SHP77 (cell line): ENCODE measurements at regions not wholly inside any gene's neighbourhood (a gene's known extent, or its start where the extent isn't known, plus 50 kb on each side); places are given as distances from the start of the nearest gene placed in this dataset.
"Not testable (repeated sequence)": the region's sequence is repeated elsewhere in the genome, so short reads cannot be mapped to it uniquely, and the experiment has no call there.

ENCODE experiments used
- DNase-seq, 2 experiments: peaks; one replicate each; lab custom pipeline; 2025; lab: John Stamatoyannopoulos, UW

DNA sequence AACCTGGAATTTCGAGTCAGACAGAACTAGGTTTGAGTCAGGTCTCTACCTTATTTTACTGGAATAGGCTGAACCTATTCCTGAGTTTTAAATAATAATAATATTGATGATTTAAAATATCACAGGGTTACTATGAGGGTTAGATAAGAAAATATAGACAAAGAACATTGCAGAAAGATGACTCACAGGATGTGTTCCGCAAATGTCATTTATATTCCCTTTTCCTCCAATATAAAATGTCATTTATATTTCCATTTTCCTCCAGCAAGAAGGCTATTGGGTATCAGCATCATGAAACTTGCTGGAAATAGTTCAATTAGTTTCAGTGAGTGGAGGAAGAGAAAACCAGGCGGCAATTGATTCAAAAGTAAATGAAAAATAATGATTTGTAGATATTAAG is 163.9 kb upstream of the RASSF8 start:
- no peak for DNase-seq

DNA sequence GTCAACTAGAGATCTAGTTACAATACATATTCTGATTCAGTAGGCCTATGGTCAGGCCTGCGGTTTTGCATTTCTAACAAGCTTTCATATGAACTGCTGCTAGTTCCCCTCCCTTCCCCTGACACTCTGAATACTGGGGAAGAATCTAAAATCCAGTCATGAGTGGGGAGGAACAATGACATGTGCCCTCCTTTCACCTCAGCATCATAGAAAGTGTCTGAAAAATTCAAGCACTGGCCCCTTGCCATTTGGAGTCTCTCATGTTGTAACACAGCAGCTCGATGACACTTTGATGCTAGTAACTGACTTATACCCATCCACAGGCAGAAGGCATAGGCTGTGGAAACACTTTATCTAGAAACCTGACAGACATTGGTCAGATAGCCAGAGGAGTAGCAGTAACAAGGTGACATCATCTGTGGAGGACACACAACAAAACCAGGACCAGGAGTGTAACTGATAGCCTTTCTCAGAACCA is 161.9 kb upstream of the RASSF8 start:
- DNase-seq = no peak

DNA sequence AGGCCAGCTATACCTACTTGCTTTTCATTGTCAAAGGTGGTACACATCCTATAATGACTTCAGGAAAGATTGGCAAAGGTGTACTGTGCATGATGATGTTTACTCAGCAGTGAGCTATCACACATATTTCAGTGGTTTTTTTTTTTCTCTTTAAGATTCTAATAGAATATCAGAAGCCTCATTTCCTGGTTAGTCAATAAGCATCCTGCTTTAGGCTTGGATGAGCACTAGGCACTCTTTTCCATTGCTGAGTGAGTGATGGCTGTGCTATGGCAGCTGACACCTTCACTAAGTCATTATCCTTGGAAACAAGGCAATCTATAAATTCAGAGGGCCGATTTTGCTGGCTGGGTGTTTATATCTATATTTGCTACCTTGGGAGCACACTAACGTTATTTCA is 161.1 kb upstream of the RASSF8 start:
- DNase-seq = no peak

DNA sequence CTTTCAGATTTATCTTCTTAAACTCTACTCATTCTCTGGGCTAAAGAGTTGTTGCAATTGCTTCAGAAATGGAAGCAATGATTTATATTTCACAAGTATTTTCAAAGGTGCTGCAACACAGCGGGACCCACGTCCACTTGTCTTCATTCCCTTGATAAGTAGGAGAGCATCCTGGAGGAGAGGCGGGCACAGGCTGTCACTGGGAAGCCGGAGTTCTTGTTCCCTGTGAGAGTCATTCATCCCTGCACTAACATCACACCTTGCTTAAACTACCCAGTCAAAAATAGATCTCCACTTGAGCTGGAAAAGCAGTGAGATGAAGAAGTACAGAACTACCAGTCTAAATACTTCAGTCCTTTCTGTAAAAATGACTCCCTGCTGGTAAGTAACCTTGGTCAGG is 160.5 kb upstream of the RASSF8 start:
- DNase-seq = no peak

DNA sequence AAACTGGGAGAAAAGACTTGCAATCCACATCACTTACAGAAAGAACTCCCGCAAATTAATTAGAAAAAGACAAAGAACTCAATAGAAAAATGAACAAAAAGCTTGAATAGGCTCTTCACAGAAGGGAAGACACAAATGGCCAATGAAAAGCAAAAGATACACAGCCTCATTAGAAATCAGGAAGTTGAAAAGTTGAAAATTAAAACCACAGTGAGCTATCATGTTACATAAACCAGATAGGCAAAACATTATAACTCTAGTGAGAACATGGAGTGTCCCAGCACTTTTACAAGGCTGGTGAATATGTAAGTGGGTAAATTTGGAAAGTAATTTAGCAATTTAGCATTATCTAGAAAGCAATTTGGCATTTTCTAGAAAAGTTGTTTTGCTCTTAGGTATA is 158.4 kb upstream of the RASSF8 start:
- no peak for DNase-seq

DNA sequence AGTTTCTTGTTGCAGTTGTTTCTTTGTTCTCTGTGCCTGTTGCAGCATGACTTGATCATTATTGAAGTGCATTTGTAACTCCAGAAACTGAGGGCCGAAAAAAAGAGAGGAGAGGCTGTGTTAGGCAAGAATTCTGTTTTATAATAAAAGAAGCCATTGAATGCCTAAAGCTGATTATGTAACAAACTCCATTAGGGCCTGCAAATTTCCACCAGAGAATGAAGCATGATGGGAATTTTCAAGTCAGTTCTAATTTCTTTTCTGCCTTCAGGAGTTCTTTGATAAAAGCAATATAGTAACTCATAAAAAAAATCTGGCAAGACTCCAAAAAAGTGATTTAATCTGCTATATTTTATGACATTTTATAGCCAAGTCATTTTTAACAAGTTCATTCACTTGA is 156.7 kb upstream of the RASSF8 start:
- no peak for DNase-seq

DNA sequence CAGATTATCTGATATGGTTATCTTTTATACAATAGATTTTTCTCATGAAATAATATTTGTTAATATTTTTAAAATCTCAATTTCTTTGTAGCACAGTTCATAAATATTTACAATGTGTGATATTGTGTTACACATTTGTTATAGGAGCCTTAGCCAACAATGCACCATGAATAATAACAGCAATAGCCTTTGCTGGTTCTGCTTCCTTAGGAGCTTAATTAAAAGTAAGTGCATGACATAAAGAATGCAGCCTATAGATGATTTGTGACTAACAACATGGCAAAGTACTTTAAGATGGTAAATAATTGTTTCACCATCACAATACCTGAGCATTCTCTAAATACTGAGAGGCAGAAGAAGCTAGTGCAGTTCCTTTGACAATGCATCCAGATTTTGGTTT is 156.3 kb upstream of the RASSF8 start:
- no peak for DNase-seq

DNA sequence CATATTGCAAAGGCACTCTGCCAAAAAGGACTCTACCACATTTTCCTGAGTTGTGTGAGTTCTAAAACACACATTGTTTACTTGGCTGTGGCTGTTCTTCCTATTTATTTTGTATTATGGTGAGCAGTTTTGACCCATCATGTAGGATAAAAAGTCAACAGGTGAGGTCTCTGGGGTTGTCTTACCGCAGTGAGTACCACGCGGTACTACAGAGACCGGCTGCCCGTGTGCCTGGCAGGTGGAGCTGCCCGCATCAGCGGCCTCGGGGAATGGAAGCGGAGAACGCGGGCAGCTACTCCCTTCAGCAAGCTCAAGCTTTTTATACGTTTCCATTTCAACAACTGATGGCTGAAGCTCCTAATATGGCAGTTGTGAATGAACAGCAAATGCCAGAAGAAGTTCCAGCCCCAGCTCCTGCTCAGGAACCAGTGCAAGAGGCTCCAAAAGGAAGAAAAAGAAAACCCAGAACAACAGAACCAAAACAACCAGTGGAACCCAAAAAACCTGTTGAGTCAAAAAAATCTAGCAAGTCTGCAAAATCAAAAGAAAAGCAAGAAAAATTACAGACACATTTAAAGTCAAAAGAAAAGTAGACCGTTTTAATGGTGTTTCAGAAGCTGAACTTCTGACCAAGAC is 155.3 kb upstream of the RASSF8 start:
- DNase-seq = not testable (repeated sequence)

DNA sequence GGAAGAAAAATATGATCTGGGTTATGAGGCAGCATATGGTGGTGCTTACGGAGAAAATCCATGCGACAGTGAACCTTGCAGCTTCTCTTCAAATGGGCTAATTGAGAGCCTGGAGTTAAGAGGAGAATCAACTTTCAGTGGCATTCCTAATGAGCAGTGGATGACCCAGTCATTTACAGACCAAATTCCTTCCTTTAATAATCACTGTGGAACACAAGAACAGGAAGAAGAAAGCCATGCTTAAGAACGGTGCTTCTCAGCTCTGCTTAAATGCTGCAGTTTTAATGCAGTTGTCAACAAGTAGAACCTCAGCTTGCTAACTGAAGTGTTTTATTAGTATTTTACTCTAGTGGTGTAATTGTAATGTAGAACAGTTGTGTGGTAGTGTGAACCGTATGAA is 154.2 kb upstream of the RASSF8 start:
- DNase-seq = not testable (repeated sequence)

DNA sequence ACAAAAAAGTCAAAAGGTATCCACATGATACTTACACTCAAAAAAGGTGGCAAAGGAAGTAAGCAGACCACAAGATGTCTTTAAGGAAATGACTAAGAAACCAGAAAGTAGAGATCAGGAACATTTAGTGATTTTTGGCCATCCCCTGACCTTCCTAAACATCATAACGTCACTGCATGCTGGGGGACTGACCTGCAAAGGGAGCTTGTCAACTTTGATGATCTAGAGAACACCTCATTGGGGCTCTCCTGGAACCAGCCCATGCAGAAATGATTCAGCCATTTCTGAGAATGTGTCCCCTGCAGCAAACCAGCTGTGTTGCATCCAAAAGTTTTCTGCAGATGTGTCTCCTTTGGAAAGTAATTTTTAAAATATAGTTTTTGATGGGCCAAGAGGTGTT is 152.2 kb upstream of the RASSF8 start:
- DNase-seq = no peak

DNA sequence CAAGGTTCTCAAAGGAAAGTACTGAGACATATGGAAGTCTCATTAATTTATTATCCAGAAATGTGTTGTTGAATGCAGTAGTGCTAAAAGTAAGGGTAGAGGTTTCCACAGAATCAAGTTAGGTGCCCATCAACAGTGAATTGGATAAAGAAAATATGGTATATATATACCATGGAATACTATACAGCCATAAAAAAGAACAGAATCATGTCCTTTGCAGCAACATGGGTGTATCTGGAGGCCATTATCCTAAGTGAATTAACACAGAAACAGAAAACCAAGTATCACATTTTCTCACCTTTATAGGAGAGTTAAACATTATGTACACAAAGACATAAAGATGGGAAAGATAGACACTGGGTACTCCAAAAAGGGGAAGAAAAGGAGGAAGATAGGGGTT is 149.9 kb upstream of the RASSF8 start:
- DNase-seq = no peak

DNA sequence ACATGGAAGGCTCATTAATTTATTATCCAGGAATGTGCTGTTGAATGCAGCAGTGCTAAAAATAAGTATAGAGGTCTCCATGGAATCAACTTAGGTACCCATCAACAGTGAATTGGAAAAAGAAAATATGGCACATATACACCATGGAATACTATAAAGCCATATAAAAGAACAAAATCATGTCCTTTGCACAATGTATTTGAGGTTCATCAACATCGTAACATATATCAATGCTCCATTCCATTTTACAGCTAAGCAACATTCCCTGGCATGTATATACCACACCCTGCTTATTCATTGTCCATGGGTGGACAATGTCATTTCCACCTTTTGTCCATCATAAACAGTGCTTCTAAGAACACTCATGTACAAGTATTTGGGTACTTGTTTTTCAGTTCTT is 147.8 kb upstream of the RASSF8 start:
- no peak for DNase-seq

DNA sequence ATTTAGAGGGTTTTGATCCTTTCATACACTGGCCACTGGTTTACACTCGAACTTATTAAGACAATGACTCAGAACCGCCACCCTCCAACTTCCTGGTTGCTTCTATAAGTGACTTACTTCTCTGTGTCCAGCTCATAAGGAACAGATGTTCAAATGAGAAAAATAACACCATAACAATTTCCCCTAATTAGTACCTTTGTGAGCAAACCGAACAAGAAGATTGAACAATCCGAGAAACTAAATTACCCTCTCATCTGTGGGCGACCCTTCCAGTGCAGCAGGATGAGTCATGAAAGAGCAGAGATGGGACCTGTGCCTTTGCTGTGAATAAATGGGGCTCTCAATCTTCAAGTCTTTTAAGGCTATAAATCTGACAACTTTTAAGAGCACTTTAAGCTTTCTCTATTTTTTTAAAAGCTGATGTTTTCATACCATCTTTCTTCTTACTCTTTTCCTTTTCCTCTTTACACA is 146.8 kb upstream of the RASSF8 start:
- no peak for DNase-seq

DNA sequence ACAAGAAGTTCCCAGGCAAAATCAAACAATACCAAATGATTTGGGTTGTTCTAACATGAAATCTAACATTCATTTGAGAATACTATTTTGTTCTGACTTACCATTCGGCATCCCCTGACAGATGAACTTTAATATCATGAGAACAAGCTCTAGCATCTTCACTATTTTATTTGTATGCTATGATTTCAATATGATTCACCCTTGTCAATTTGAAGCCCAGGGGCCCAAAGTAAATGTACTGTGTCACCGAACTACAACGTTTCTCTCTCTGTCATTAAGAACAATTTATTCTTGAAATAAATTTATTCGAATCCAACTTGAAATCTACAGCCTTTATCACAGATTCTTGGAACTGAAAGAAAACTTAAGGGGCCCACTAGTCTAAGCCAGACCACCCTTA is 146.2 kb upstream of the RASSF8 start:
- no peak for DNase-seq

DNA sequence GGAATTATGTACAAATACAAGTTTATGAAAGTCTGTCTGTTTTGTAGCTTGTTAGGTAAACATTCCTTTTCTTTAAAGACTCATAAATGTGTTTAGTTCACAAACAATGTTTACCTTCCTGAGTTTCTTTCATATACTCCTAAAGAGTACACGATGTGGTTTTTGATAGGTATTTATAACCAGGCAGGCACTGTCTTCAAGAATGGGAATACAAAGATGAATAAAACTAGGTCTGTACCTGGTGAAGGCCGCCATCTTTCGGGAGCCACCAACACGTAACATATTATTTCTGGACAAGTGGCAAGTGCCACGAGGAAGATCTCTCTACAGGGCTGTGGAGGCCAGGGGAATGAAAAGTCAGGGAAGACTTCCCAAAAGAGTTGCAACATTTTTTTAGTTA is 144.6 kb upstream of the RASSF8 start:
- DNase-seq = no peak

DNA sequence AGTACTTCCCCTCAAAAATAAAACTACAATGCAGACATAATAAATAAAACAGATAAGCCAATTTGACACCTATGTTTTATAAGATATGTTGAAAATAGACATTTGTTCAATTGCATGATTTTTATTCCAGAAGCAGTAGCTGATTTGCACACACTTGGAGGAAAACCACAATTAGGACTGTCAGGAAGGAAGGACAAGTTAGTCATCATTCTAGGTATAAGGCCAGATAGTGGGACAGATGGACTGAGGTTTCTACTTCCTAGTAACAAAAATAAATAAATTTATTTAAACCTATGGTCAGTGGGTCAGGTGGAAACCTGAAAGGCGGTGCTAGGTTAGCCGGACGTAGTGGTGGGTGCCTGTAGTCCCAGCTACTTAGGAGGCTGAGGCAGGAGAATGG is 141.8 kb upstream of the RASSF8 start:
- no peak for DNase-seq

DNA sequence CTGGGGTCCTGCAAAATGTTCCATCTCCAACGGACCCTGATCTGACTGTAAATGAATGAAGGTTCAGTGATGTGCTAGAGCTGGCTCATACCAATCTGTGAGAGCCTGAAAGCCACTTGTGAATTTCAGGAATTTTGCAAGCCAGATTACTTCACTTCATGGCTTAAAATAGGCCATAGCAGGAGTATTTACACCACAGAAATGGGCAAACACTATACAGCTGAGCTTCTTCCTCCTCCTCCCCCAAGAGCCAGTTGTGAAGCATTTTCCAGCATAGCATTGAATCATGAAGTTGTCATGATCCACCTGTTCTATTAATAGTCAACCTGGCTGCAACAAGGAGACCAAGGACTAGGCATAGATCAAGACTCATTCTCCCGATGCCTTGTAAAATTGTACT is 141.3 kb upstream of the RASSF8 start:
- DNase-seq = no peak

DNA sequence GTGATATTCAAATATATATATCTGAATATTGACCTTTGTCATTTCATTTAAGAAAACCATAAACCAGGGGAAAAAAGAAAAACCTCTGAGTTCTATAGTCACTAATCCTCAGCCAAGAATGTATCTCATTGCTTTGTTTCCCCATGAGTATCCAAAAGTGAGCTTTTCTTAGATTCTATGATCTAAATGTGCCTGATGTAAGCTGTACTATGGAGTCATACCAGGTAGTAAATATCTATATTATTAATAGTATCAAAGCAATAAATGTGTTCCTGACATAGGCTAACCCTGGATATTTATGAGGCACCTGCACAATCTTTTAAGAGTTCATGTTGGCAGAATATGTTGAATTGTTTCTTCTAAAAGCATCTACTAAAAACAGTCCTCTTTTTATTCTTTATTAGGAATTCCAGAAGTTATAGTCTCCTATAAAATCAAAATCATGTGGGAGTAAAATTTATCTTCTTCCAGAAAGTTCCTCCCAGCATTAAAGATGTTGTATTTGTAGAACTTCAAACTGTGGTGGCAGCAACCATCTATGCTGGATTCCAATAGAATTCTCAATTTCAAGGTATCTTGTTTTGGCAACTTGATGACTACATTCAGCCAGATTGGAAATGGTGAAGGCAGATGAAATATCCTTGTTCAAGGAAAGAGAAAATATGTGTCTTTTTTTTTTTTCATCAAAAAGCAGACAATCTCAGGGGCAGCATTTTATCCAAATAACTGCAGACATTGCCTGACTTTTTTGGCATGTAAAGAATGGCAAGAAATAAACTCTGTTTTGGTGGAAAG is 139.7 kb upstream of the RASSF8 start:
- DNase-seq = no peak

DNA sequence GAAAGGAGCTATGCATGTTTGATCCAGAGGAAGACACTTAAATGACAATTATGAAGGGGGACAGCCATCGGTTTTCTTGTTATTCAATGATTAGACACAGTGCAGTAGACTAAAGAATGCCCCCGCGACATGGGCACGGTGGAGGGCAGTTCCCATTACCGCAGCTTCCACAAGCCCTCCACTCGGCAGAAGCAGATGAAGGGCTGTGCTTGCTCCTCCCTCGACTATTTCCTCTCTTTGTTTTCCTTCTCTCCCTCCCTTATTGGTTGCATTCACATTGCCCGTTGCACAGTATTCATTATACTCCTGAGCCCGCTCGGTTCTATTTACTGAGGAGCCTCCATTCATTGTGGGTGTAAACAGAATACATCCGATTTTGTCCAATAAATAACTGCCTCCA is 138.8 kb upstream of the RASSF8 start:
- no peak for DNase-seq

DNA sequence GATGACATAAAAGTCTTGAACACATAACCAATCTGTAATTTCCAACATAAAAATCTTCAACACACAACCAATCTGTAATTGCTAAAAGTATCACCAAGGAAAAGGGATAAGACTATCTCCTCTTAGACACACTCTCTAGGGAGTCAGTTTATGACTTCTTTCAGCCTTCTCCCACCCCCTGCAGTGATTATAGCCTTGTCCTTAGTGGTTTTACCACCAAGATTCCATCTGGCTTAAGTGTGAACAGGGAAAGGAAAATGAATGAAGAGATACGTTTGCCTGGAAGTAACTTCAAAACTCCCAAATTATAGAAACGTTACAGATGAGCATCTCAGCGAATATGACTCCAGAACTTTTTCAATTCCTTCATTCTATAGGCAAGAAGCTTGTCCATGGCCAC is 136.2 kb upstream of the RASSF8 start:
- no peak for DNase-seq

DNA sequence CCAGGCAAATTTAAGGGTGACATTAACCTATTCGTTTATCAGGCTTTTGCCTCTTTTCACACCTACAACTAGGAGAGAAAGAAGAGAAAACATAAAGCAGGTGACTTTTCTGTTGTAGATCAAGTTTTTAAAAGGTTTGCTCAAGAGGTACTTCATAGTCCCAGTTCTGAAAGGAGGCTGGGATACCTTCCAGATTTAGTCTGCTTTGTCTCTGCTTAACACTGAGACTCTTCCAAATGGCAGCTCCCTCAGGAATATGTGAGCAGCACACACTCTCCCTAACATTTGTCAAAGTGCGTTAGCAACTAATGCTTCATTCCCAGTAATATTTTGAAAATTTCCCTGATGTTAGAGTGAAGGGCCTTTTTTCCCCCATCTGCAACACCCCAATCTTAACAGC is 133.7 kb upstream of the RASSF8 start:
- DNase-seq = no peak

DNA sequence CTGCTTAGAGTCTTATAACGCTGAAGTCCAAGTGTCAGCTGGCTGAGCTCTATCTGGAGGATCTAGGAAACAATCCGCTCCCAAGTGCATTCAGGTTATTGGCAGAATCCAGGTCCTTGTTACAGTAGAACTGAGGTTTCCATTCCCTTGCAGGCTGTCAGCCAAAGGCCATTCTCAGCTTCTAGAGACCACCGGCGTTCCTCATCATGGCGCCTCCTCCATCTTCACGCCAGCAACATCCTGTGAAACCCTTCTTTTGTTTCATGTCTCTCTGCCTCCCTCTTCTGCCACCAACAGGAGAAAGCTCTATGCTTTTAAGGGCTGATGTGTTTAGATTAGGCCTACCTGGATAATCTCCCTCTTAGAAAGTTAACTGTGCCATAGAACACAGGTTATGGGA is 133.0 kb upstream of the RASSF8 start:
- no peak for DNase-seq

DNA sequence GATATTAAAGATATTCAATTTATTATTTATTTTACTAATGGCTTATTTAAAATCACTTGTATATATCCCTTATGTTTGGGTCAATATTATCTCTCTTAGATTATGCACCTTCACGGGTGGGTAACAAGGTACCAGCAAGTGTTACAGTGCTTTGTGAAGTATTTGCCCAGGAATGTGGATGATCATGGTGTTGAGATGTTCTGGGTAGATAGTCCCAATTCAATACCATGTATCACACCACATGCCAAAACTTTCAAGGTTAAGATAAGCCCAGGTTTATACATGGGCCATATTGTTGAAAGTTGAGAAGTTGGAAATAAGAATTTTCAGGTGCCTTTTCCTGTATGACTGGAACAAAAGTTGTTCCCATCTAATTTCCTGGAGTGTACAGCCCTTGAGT is 131.3 kb upstream of the RASSF8 start:
- DNase-seq = no peak

DNA sequence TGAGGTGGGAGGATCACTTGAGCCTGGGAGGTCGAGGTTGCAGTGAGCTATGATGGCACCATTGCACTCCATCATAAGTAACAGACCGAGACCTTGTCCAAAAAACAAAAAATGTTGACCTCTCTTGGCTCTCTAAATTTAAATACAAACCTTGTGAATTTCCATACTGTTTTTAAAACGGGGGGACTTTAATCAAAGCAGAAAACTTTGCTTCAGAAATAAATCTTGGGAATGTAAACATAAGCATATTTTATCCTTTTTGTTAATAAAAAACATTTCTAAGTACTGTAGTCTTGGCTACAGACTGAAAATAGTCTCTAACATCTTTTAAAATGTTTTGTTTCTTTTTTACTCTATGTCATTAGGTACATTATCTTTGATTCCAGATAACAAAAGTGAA is 130.7 kb upstream of the RASSF8 start:
- DNase-seq = no peak
